KBM-7 (cell line): ENCODE measurements at regions not wholly inside any gene's neighbourhood (a gene's known extent, or its start where the extent isn't known, plus 50 kb on each side); places are given as distances from the start of the nearest gene placed in this dataset.
"Not testable (repeated sequence)": the region's sequence is repeated elsewhere in the genome, so short reads cannot be mapped to it uniquely, and the experiment has no call there.

Source experiments
- DNase-seq: peaks from one replicate; pipeline ENCODE4 v3.0.0-alpha.2; 2015
- in situ Hi-C: fragments of 300-500 bp; cut with MboI; formaldehyde crosslinking; loops from 2 replicates; pipeline ENCODE4 v1.14.3; 2020; ENCODE audit warnings: low sequenced_read_pairs, low pct_unique_long_range_greater_than_20kb, mixed read lengths

- no peak for DNase-seq
- in situ Hi-C loops = no loop called here
Observed at GRCh38 chr3:43817825-43818224, 127.1 kb downstream of the ABHD5 start.

- in situ Hi-C loops = no loop called here
- DNase-seq = no peak
Observed at GRCh38 chr3:43818229-43818628, 127.5 kb downstream of the ABHD5 start.

GRCh38 chr3:43838009-43838758, 147.4 kb downstream of the ABHD5 start:
- in situ Hi-C loops = no loop called here
- no peak for DNase-seq

- in situ Hi-C loops = no loop called here
- no peak for DNase-seq
Observed at GRCh38 chr3:43838877-43839276, 148.1 kb downstream of the ABHD5 start.

- no peak for DNase-seq
- in situ Hi-C loops = no loop called here
Observed at GRCh38 chr3:43843386-43843785, 152.6 kb downstream of the ABHD5 start.

- in situ Hi-C loops = no loop called here
- no peak for DNase-seq
Observed at GRCh38 chr3:43844757-43845156, 154.0 kb downstream of the ABHD5 start.

GRCh38 chr3:43845553-43845952, 154.8 kb downstream of the ABHD5 start:
- DNase-seq, in situ Hi-C loops: not testable (repeated sequence)

- in situ Hi-C loops = loop anchor here (25.0 kb wide), 1 partner anchor 335 kb away; no protein-coding TSS in a partner anchor
- DNase-seq = no peak
Observed at GRCh38 chr3:43852066-43852465, 161.3 kb downstream of the ABHD5 start.

- in situ Hi-C loops = loop anchor here (25.0 kb wide), 1 partner anchor 333 kb away; no protein-coding TSS in a partner anchor
- DNase-seq = no peak
Observed at GRCh38 chr3:43854283-43854682, 163.5 kb downstream of the ABHD5 start.

- in situ Hi-C loops = loop anchor here (25.0 kb wide), 1 partner anchor 332 kb away; no protein-coding TSS in a partner anchor
- no peak for DNase-seq
Observed at GRCh38 chr3:43854916-43855315, 164.2 kb downstream of the ABHD5 start.

- peak; percentile 76 for DNase-seq
- in situ Hi-C loops = loop anchor here (25.0 kb wide), 1 partner anchor 332 kb away; no protein-coding TSS in a partner anchor
Observed at GRCh38 chr3:43855674-43856299, 165.0 kb downstream of the ABHD5 start.

- in situ Hi-C loops = loop anchor here (25.0 kb wide), 1 partner anchor 331 kb away; no protein-coding TSS in a partner anchor
- DNase-seq = no peak
Observed at GRCh38 chr3:43856351-43856750, 165.6 kb downstream of the ABHD5 start.

- in situ Hi-C loops = loop anchor here (25.0 kb wide), 1 partner anchor 331 kb away; no protein-coding TSS in a partner anchor
- no peak for DNase-seq
Observed at GRCh38 chr3:43856761-43857160, 166.0 kb downstream of the ABHD5 start.

GRCh38 chr3:43857361-43858293, 166.9 kb downstream of the ABHD5 start:
- in situ Hi-C loops = loop anchor here (25.0 kb wide), 1 partner anchor 330 kb away; no protein-coding TSS in a partner anchor
- DNase-seq = no peak

GRCh38 chr3:43858294-43858701, 167.6 kb downstream of the ABHD5 start:
- DNase-seq = no peak
- in situ Hi-C loops = loop anchor here (25.0 kb wide), 1 partner anchor 329 kb away; no protein-coding TSS in a partner anchor

GRCh38 chr3:43859766-43860165, 169.0 kb downstream of the ABHD5 start:
- in situ Hi-C loops = loop anchor here (25.0 kb wide), 1 partner anchor 328 kb away; no protein-coding TSS in a partner anchor
- DNase-seq = no peak

GRCh38 chr3:43861635-43862034, 170.9 kb downstream of the ABHD5 start:
- in situ Hi-C loops = loop anchor here (25.0 kb wide), 1 partner anchor 326 kb away; no protein-coding TSS in a partner anchor
- DNase-seq = no peak

GRCh38 chr3:43862470-43862869, 171.7 kb downstream of the ABHD5 start:
- in situ Hi-C loops = loop anchor here (25.0 kb wide), 1 partner anchor 325 kb away; no protein-coding TSS in a partner anchor
- no peak for DNase-seq
